Gastrocnemius medialis (tissue), 4 donors: ENCODE measurements at regions not wholly inside any gene's neighbourhood (a gene's known extent, or its start where the extent isn't known, plus 50 kb on each side); places are given as distances from the start of the nearest gene placed in this dataset.

Source experiments
- CTCF ChIP-seq, 5 experiments: fragments of 450-650 bp in 3 of 5; fragments of 200-600 bp in 2 of 5; sonication (generic) in 2 of 5; IDR thresholded peaks in 4 of 5; conservative IDR thresholded peaks in 1 of 5; 1 replicate in 4 of 5; 2 replicates in 1 of 5; pipeline ENCODE4 v1.5.1; 2016 to 2019; ENCODE audit warnings: antibody characterized with exemption in 5 of 5, mild to moderate bottlenecking in 3 of 5, moderate library complexity in 3 of 5
- POLR2A ChIP-seq, 2 donors: fragments of 450-650 bp; IDR thresholded peaks; one replicate each; pipeline ENCODE4 v1.6.1; 2017; ENCODE audit warnings: antibody characterized with exemption in 2 of 2, mild to moderate bottlenecking in 2 of 2, moderate library complexity in 2 of 2

GRCh38 chr6:133629970-133630369, 258.9 kb upstream of the TCF21 start:
- TF ChIP-seq CTCF (IDR thresholded peaks at IDR 0.05 in 4 of 5, conservative IDR thresholded peaks at IDR 0.05 in 1 of 5) (no peak), POLR2A (IDR thresholded peaks at IDR 0.05) (no peak)
